Neural cell (in vitro differentiated cells): ENCODE measurements at regions not wholly inside any gene's neighbourhood (a gene's known extent, or its start where the extent isn't known, plus 50 kb on each side); places are given as distances from the start of the nearest gene placed in this dataset.

ENCODE experiments used
- H2AFZ ChIP-seq: fragments of 200-600, 300-800 bp; sonication (generic), shearing (Covaris generic); 2 replicates; pipeline ENCODE4 v1.6.0; 2014; ENCODE audit warnings: low read depth, mild to moderate bottlenecking, antibody characterized with exemption, low read length, moderate library complexity
- H3F3A ChIP-seq: fragments of 200-600 bp; shearing (Covaris generic); 2 replicates; pipeline ENCODE4 v1.6.1; 2016; ENCODE audit warnings: mild to moderate bottlenecking, moderate library complexity, mixed read lengths, antibody characterized with exemption, low read length; ENCODE audit not compliant: insufficient read depth, poor library complexity, severe bottlenecking
- H3K27ac ChIP-seq: fragments of 200-600, 300-800 bp; sonication (generic), shearing (Covaris generic); 2 replicates; pipeline ENCODE4 v1.5.1; 2014; ENCODE audit warnings: mild to moderate bottlenecking, low read length, moderate library complexity
- H3K27me3 ChIP-seq: fragments of 300-800, 200-600 bp; sonication (generic), shearing (Covaris generic); 2 replicates; pipeline ENCODE4 v1.6.0; 2014; ENCODE audit warnings: mild to moderate bottlenecking, low read depth, low read length, moderate library complexity; ENCODE audit not compliant: insufficient read depth
- H3K36me3 ChIP-seq: fragments of 300-800, 200-600 bp; sonication (generic), shearing (Covaris generic); 2 replicates; pipeline ENCODE4 v1.5.1; 2014; ENCODE audit warnings: mild to moderate bottlenecking, antibody characterized with exemption, low read length, moderate library complexity; ENCODE audit not compliant: insufficient read depth
- H3K4me2 ChIP-seq: fragments of 300-800, 200-600 bp; sonication (generic), shearing (Covaris generic); 2 replicates; pipeline ENCODE4 v1.6.0; 2014; ENCODE audit warnings: mild to moderate bottlenecking, low read length
- H3K4me3 ChIP-seq: fragments of 300-800, 200-600 bp; sonication (generic), shearing (Covaris generic); 2 replicates; pipeline ENCODE4 v1.5.1; 2014; ENCODE audit warnings: mild to moderate bottlenecking, low read length, moderate library complexity
- H3K79me2 ChIP-seq: fragments of 200-600 bp; shearing (Covaris generic); replicated peaks from 2 replicates; pipeline ENCODE4 v1.6.0; 2014; ENCODE audit warnings: mild to moderate bottlenecking, low read length, moderate library complexity; ENCODE audit not compliant: insufficient read depth
- H3K9ac ChIP-seq: fragments of 300-800, 200-600 bp; sonication (generic), shearing (Covaris generic); 2 replicates; pipeline ENCODE4 v1.6.1; 2016; ENCODE audit warnings: mild to moderate bottlenecking, low read length, mixed read lengths
- H3K9me2 ChIP-seq: fragments of 200-600 bp; shearing (Covaris generic); 2 replicates; pipeline ENCODE4 v1.6.1; 2016; ENCODE audit warnings: mild to moderate bottlenecking, low read length, mixed read lengths; ENCODE audit not compliant: insufficient read depth
- H3K9me3 ChIP-seq: fragments of 200-600, 300-800 bp; sonication (generic), shearing (Covaris generic); 2 replicates; pipeline ENCODE4 v1.6.1; 2016; ENCODE audit warnings: mild to moderate bottlenecking, mixed run types, low read length, moderate library complexity, mixed read lengths
- H4K20me1 ChIP-seq: fragments of 200-600 bp; shearing (Covaris generic); 2 replicates; pipeline ENCODE4 v1.6.1; 2016; ENCODE audit warnings: mild to moderate bottlenecking, mixed run types; ENCODE audit not compliant: insufficient read depth
- EP300 ChIP-seq: fragments of 450-650 bp; conservative IDR thresholded peaks from 2 replicates; pipeline ENCODE4 v1.6.1; 2014; ENCODE audit warnings: antibody characterized with exemption, mild to moderate bottlenecking, moderate library complexity; ENCODE audit not compliant: poor library complexity, severe bottlenecking
- EZH2 ChIP-seq: fragments of 200-600, 300-800 bp; shearing (Covaris generic), sonication (generic); IDR thresholded peaks from 2 replicates; pipeline ENCODE4 v1.6.1; 2014; ENCODE audit warnings: antibody characterized with exemption, low read length, borderline replicate concordance, mild to moderate bottlenecking; ENCODE audit not compliant: insufficient read depth, poor library complexity, severe bottlenecking
- MXI1 ChIP-seq: fragments of 450-650 bp; conservative IDR thresholded peaks from 2 replicates; pipeline ENCODE4 v1.6.1; 2014; ENCODE audit warnings: antibody characterized with exemption, mild to moderate bottlenecking; ENCODE audit not compliant: poor library complexity, severe bottlenecking
- POLR2AphosphoS5 ChIP-seq: IDR thresholded peaks from 2 replicates; pipeline ENCODE4 v1.6.1; 2012
- RAD21 ChIP-seq: fragments of 450-650 bp; conservative IDR thresholded peaks from 2 replicates; pipeline ENCODE4 v1.6.1; 2014; ENCODE audit warnings: antibody characterized with exemption, mild to moderate bottlenecking, moderate library complexity
- SMC3 ChIP-seq: fragments of 450-650 bp; conservative IDR thresholded peaks from 2 replicates; pipeline ENCODE4 v1.6.1; 2014; ENCODE audit warnings: antibody characterized with exemption, mild to moderate bottlenecking, moderate library complexity; ENCODE audit not compliant: poor library complexity
- TAF1 ChIP-seq: IDR thresholded peaks from 2 replicates; pipeline ENCODE4 v1.6.1; 2012; ENCODE audit warnings: low read depth
- TF ChIP-seq, protein P1 (sequence below): fragments of 450-650 bp; IDR thresholded peaks from 2 replicates; pipeline ENCODE4 v1.5.1; 2014; ENCODE audit warnings: antibody characterized with exemption, mild to moderate bottlenecking, moderate library complexity; ENCODE audit not compliant: poor library complexity, severe bottlenecking
- TF ChIP-seq, protein P2 (sequence below): IDR thresholded peaks from 2 replicates; pipeline ENCODE4 v1.6.1; 2012; ENCODE audit warnings: borderline replicate concordance

DNA sequence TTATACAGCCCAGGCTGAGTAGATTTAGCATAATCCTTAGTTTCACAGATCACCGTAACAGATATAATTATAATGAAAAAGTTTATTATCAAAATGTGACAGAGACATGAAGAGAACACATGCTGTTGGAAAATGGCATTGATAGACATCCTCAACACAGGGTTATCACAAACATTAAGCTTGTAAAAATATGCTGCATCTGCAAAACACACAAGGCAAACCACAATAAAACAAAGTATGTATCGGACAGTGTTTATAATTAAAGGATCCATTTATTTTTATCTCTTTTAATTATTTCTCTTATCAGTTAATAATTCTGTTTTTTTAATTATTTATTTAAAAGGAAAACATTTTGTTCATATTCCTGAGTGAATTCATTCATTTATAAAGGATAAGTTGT lies 829.9 kb upstream of the CDH9 start:
- Histone ChIP-seq H3K27me3 (no peaks in the 10 kb centered on the region), H3K79me2 (no peaks in the 10 kb centered on the region), H3K36me3 (no peaks in the 10 kb centered on the region), H3K9me2 (no peaks in the 10 kb centered on the region), H3K4me3 (no peak overlapping the region), H3K27ac (no peak overlapping the region), H3K4me2 (no peak overlapping the region), H3K9ac (no peak overlapping the region), H2AFZ (no peak overlapping the region), H4K20me1 (no peaks in the 10 kb centered on the region), H3F3A (no peaks in the 10 kb centered on the region), H3K9me3 (no peaks in the 10 kb centered on the region)
- no peak for TF ChIP-seq EP300

DNA sequence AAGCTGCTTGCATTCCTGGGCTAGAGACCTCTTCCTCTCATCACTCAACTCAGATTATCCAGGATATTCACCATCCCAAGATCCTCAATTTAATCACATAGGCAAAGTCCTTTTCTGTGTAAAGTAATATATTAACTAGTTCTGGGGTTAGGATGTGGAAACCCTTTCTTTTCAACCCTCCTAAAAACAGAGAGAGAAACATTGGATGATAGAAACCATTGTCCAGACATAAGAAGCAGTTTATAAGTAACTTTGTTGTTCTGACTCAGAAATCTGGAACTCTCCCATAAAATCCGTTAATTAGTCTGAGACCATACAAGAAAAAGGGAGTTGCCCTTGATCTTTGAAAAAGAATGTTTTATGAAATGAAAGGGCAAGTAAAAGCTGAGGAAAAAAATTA lies 817.1 kb upstream of the CDH9 start:
- H3K9me3 ChIP-seq: no peaks in the 10 kb centered on the region
- H3K9me2 ChIP-seq: no peaks in the 10 kb centered on the region
- no peak overlapping the region for H3K9ac ChIP-seq
- no peaks in the 10 kb centered on the region for H4K20me1 ChIP-seq
- H3K4me2 ChIP-seq: no peak overlapping the region
- H2AFZ ChIP-seq: no peak overlapping the region
- TF ChIP-seq EZH2 (no peak), MXI1 (no peak), POLR2AphosphoS5 (no peak), SMC3 (no peak), EP300 (no peak), RAD21 (no peak), TAF1 (no peak)
- TF ChIP-seq, protein P1, sequence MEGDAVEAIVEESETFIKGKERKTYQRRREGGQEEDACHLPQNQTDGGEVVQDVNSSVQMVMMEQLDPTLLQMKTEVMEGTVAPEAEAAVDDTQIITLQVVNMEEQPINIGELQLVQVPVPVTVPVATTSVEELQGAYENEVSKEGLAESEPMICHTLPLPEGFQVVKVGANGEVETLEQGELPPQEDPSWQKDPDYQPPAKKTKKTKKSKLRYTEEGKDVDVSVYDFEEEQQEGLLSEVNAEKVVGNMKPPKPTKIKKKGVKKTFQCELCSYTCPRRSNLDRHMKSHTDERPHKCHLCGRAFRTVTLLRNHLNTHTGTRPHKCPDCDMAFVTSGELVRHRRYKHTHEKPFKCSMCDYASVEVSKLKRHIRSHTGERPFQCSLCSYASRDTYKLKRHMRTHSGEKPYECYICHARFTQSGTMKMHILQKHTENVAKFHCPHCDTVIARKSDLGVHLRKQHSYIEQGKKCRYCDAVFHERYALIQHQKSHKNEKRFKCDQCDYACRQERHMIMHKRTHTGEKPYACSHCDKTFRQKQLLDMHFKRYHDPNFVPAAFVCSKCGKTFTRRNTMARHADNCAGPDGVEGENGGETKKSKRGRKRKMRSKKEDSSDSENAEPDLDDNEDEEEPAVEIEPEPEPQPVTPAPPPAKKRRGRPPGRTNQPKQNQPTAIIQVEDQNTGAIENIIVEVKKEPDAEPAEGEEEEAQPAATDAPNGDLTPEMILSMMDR: no peak
- TF ChIP-seq, protein P2, sequence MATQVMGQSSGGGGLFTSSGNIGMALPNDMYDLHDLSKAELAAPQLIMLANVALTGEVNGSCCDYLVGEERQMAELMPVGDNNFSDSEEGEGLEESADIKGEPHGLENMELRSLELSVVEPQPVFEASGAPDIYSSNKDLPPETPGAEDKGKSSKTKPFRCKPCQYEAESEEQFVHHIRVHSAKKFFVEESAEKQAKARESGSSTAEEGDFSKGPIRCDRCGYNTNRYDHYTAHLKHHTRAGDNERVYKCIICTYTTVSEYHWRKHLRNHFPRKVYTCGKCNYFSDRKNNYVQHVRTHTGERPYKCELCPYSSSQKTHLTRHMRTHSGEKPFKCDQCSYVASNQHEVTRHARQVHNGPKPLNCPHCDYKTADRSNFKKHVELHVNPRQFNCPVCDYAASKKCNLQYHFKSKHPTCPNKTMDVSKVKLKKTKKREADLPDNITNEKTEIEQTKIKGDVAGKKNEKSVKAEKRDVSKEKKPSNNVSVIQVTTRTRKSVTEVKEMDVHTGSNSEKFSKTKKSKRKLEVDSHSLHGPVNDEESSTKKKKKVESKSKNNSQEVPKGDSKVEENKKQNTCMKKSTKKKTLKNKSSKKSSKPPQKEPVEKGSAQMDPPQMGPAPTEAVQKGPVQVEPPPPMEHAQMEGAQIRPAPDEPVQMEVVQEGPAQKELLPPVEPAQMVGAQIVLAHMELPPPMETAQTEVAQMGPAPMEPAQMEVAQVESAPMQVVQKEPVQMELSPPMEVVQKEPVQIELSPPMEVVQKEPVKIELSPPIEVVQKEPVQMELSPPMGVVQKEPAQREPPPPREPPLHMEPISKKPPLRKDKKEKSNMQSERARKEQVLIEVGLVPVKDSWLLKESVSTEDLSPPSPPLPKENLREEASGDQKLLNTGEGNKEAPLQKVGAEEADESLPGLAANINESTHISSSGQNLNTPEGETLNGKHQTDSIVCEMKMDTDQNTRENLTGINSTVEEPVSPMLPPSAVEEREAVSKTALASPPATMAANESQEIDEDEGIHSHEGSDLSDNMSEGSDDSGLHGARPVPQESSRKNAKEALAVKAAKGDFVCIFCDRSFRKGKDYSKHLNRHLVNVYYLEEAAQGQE: no peak
- H3K79me2 ChIP-seq: no peaks in the 10 kb centered on the region
- no peak overlapping the region for H3K4me3 ChIP-seq
- H3F3A ChIP-seq: no peaks in the 10 kb centered on the region
- no peaks in the 10 kb centered on the region for H3K36me3 ChIP-seq
- H3K27ac ChIP-seq: no peak overlapping the region
- no peaks in the 10 kb centered on the region for H3K27me3 ChIP-seq
